Adrenal gland (tissue), 9 donors: ENCODE measurements at regions not wholly inside any gene's neighbourhood (a gene's known extent, or its start where the extent isn't known, plus 50 kb on each side); places are given as distances from the start of the nearest gene placed in this dataset.

Experiments used
- DNase-seq, 7 donors: peaks; one replicate each; pipeline ENCODE4 v3.0.0-alpha.2; 2019 to 2020
- H3K27ac ChIP-seq, 5 donors: fragments of 200-600 bp; sonication (generic) in 4 of 5; 1 replicate in 3 of 5; 2 replicates in 2 of 5; pipeline versions ENCODE4 v1.5.1 to v1.8.0; 2016 to 2020; ENCODE audit warnings: mild to moderate bottlenecking in 1 of 5
- H3K27me3 ChIP-seq: fragments of 200-600 bp; 2 replicates; pipeline ENCODE4 v1.8.0; 2021
- H3K36me3 ChIP-seq, 2 donors: fragments of 200-600 bp; replicated peaks in 1 of 2; 1 replicate in 1 of 2; 2 replicates in 1 of 2; pipeline versions ENCODE4 v1.5.1 to v1.8.0; 2018 to 2022
- H3K4me1 ChIP-seq, 2 donors: fragments of 200-600 bp; replicated peaks in 1 of 2; 1 replicate in 1 of 2; 2 replicates in 1 of 2; pipeline versions ENCODE4 v1.5.1 to v1.8.0; 2018 to 2021
- H3K4me3 ChIP-seq, 4 donors: fragments of 200-600 bp; sonication (generic) in 3 of 4; one replicate each; pipeline ENCODE4 v1.5.1; 2016 to 2018
- H3K9me3 ChIP-seq, 3 donors: fragments of 200-600 bp; sonication (generic) in 1 of 3; replicated peaks in 1 of 3; 1 replicate in 2 of 3; 2 replicates in 1 of 3; pipeline versions ENCODE4 v1.5.1 to v1.8.0; 2016 to 2021
- POLR2A ChIP-seq, 2 donors: fragments of 450-650 bp; IDR thresholded peaks; one replicate each; pipeline ENCODE4 v1.6.1; 2017; ENCODE audit warnings: antibody characterized with exemption in 2 of 2, mild to moderate bottlenecking in 2 of 2, moderate library complexity in 1 of 2
- WGBS, 4 donors: extraction: QIAGEN DNeasy Blood & Tissue Kit in 2 of 4; methylation state at CpG; one replicate each; pipeline versions ENCODE4 v1.1.5 to v1.1.7; 2013 to 2017; 5-methylcytosine and 5-hydroxymethylcytosine counted together
- intact Hi-C, 2 donors: fragments of 100-400 bp; cut with DNase I; formaldehyde crosslinking; loops; one replicate each; pipeline versions ENCODE4 v1.14.1 to v1.15.0; 2022 to 2023
- TF ChIP-seq, protein P1 (sequence below), 6 experiments: fragments of 450-650 bp in 4 of 6; fragments of 200-600 bp in 2 of 6; sonication (generic) in 1 of 6; IDR thresholded peaks; 1 replicate in 5 of 6; 2 replicates in 1 of 6; pipeline versions ENCODE4 v1.5.1 to v1.8.0; 2016 to 2021; ENCODE audit warnings: antibody characterized with exemption in 6 of 6, mild to moderate bottlenecking in 2 of 6, moderate library complexity in 1 of 6
- donor health status: healthy with polysubstance abuse.
- donor health status: Bipolar disorder and iron deficiency.
- donor health status: DM: yes; HTN: yes; CAD: no.
- donor health status: DM: no; HTN: no; CAD: no.
- donor health status: DM: no; HTN: no; CAD: no.

DNA sequence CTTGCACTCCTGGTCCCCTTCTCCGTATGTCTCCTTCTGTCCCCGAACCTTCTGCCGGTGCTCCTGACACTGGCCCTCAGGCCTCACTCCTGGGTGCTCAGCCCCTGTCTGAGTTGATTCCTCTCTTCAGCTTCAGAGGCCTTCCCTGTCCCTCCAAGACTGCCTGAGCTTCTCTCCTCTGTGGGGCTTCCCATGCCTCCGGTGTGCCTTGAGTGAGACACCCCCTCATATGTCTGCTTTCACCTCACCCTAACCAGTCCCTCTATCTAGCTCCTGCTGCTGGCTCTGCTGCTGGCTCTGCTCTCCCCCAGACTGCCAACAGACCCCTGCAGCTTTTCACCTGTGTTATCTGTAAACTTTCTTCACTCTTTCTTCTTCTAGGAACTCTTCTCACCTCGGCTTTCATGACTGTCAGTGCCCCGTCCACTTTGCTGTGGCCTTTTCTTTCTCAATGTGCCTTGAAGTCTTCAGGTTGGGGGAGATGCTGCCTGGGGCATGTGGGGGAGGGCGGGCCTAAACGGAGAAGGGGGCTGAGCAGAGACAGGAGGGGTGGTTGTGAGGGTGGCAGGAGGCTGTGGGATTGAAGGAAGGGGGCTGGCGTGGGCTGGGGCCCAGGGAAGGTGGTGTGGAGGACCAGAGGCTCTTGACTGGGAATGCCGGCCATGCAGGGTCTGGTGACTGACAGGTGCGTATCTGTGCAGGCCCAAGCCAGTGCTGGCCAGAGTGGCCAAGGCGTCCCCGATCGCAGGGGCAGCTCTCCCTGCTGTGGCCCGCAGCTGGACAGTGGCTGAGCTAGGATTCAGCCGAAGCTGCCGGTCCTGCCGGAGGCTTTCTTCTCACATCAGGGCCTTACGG lies 81.3 kb downstream of the METRNL start:
- Histone ChIP-seq H3K36me3 (no peaks in the 10 kb centered on the region), H3K4me3 (no peak overlapping the region), H3K4me1 (no peaks in the 10 kb centered on the region), H3K9me3 (no peaks in the 10 kb centered on the region), H3K27me3 (no peaks in the 10 kb centered on the region), H3K27ac (no peak overlapping the region)
- peak in 1 of 7 donors; percentile 13 for DNase-seq
- no peak for TF ChIP-seq POLR2A (IDR thresholded peaks at IDR 0.05)
- TF ChIP-seq, protein P1, sequence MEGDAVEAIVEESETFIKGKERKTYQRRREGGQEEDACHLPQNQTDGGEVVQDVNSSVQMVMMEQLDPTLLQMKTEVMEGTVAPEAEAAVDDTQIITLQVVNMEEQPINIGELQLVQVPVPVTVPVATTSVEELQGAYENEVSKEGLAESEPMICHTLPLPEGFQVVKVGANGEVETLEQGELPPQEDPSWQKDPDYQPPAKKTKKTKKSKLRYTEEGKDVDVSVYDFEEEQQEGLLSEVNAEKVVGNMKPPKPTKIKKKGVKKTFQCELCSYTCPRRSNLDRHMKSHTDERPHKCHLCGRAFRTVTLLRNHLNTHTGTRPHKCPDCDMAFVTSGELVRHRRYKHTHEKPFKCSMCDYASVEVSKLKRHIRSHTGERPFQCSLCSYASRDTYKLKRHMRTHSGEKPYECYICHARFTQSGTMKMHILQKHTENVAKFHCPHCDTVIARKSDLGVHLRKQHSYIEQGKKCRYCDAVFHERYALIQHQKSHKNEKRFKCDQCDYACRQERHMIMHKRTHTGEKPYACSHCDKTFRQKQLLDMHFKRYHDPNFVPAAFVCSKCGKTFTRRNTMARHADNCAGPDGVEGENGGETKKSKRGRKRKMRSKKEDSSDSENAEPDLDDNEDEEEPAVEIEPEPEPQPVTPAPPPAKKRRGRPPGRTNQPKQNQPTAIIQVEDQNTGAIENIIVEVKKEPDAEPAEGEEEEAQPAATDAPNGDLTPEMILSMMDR (IDR thresholded peaks at IDR 0.05) = no peak
- 82 to 85% (median 85%) methylated on average over 18 to 19 of the region's 19 CpGs for WGBS, 4 donors
- intact Hi-C loops = no loop called here

DNA sequence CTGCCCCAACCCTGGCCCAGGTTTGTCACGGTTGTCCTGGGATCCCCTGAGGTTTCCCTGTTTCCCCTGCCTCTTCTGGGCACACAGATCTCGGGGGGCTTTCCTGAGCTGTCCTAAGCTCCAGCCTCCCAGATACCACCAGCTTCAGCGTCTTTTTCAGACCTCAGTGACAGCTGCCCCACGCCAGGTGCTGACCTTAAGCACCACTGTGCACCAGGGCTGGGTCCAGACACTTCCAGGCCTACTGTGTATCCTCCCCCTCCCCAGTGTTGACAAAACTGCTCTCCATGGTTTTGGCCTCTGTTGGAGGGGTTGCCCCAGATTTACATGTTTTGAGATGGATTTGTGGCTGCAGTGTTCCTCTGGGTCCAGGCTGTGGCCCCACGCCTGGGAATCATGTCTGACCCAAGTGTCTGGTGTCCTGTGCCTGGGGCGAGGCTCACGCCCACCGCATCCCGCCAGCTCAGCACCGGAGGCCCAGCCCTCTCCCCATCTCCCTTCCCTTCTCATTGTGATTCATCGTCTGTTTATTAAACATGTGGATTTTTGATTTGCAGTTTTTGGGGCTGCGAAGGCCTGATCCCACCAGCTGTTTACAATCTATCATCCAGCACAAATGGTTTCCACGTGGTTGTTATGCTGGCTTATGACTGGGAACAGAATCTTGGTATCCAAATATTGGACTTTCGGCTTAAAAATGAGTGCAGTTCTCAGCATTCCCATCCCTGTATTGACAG lies 82.1 kb downstream of the METRNL start:
- H3K27ac ChIP-seq = no peak overlapping the region
- DNase-seq = peak in 1 of 7 donors; percentile 11

DNA sequence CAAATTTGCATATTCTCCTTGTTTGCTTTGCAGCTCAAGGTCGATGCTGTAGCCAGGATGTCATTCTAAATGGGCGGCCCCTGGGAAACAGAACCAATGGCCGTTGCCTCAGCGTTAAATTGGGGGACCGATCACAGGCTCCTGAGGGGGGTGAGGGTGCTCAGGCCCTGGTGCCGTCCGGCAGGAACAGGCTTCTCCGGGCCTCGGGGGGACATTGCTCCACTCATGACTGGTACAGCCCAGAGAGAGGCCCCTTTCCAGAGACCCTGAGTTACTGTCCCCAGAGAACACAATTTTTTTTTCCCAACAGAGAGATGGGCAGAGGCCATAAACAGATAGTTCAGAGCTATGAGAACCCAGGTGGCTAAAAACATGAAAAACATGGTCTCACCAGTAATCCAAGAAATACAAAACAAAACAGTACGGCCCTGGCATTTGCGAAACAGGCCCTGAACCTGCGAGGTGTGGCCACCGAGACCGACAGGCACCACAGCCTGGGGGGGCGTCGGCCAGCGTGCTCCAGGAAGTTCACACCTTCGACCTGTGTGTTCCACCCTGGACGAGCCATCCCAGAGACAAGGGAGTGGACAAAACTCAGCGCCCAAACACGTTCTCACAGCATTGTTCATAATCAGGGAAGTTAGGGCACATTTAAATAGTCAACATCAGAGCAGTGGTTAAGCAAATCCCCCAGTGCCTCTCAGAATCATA lies 82.8 kb downstream of the METRNL start:
- intact Hi-C loops = no loop called here
- H3K27ac ChIP-seq = no peak overlapping the region
- TF ChIP-seq, protein P1 (IDR thresholded peaks at IDR 0.05) = no peak
- TF ChIP-seq POLR2A (IDR thresholded peaks at IDR 0.05) = no peak
- H3K27me3 ChIP-seq = no peaks in the 10 kb centered on the region
- no peaks in the 10 kb centered on the region for H3K4me1 ChIP-seq
- WGBS, 4 donors = 75 to 84% (median 81%) methylated on average over 18 to 21 of the region's 21 CpGs
- DNase-seq = peak in 1 of 7 donors; percentile 13
- no peak overlapping the region for H3K4me3 ChIP-seq
- no peaks in the 10 kb centered on the region for H3K36me3 ChIP-seq
- H3K9me3 ChIP-seq = no peaks in the 10 kb centered on the region

More for the DNA sequence above, 82.1 kb downstream of the METRNL start:
- 64 to 84% (median 77%) methylated on average over 14 of the region's 14 CpGs for WGBS, 4 donors
- H3K4me3 ChIP-seq = no peak overlapping the region
- no peaks in the 10 kb centered on the region for H3K27me3 ChIP-seq
- no peak for TF ChIP-seq POLR2A (IDR thresholded peaks at IDR 0.05)
- TF ChIP-seq, protein P1 (IDR thresholded peaks at IDR 0.05) = no peak
- no peaks in the 10 kb centered on the region for H3K9me3 ChIP-seq
- no peaks in the 10 kb centered on the region for H3K36me3 ChIP-seq
- intact Hi-C loops = no loop called here
- H3K4me1 ChIP-seq = no peaks in the 10 kb centered on the region

DNA sequence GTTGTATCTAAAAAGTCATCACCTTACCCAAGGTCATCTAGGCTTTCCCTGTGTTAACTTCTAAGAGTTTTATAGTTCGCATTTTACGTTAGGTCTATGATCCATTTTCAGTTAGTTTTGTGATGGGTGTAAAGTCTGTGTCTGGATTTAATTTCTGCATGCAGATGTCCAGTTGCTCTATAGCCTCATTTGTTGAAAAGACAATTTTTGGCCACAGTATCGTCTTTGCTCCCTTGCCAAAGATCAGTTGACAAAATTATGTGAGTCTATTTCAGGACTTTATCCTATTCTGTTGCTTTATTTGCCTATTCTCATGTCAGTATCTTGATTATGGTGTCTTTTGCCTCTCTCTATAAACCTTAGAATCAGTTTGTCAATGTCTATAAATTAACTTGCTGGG lies 85.1 kb downstream of the METRNL start:
- Histone ChIP-seq H3K4me3 (no peak overlapping the region), H3K36me3 (no peaks in the 10 kb centered on the region), H3K4me1 (no peaks in the 10 kb centered on the region), H3K9me3 (no peaks in the 10 kb centered on the region), H3K27ac (no peak overlapping the region), H3K27me3 (no peaks in the 10 kb centered on the region)
- WGBS, 4 donors = 63 to 81% (median 72%) methylated on average over 3 of the region's 3 CpGs
- TF ChIP-seq, protein P1 (IDR thresholded peaks at IDR 0.05) = no peak
- TF ChIP-seq POLR2A (IDR thresholded peaks at IDR 0.05) = no peak
- intact Hi-C loops = no loop called here
- no peak for DNase-seq
